HCEC 1CT (cell line): ENCODE measurements at regions not wholly inside any gene's neighbourhood (a gene's known extent, or its start where the extent isn't known, plus 50 kb on each side); places are given as distances from the start of the nearest gene placed in this dataset.

Source experiments
- DNase-seq: peaks from one replicate; pipeline ENCODE4 v3.0.0-alpha.2; 2017

DNA sequence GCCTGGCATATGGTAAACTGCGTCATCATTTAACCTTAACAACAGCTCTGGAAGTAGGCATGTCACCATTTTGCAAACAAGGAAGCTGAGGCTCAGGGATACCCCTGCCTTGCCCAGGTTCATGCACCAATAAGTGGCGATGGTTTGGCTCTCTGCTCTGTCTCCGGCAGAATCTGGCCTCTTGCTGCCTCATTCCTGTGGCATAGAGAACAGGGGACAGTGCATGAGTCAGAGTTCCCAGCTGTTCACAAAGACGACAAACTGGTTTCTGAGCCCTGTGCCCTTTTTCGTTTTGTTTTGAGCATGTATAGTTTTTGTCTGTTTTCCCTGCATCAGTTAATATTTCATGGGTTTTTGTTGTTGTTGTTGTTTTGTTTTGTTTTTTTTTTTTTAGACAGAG, 236.8 kb downstream of the OPA1 start:
- DNase-seq, result peak; percentile 7

DNA sequence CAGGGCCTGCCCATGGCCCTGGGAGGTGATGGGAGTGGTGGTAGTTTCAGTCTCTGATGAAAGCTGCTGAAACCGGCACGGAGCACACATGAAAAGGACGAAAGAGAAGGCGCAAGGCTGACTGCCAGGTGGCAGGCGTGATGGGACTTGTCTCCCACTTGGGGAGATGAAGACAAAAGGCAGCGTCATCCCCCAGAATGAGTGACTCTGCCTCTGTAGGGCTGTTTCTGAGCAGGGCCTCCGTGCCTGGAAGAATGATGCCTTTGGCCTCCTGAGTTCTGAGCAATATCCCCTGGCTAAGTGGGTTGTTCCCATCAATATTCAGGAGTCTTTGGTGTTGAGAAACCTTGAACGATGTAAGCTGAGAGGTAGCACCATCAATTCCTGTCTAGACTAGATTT, 237.8 kb downstream of the OPA1 start:
- DNase-seq, result no peak

DNA sequence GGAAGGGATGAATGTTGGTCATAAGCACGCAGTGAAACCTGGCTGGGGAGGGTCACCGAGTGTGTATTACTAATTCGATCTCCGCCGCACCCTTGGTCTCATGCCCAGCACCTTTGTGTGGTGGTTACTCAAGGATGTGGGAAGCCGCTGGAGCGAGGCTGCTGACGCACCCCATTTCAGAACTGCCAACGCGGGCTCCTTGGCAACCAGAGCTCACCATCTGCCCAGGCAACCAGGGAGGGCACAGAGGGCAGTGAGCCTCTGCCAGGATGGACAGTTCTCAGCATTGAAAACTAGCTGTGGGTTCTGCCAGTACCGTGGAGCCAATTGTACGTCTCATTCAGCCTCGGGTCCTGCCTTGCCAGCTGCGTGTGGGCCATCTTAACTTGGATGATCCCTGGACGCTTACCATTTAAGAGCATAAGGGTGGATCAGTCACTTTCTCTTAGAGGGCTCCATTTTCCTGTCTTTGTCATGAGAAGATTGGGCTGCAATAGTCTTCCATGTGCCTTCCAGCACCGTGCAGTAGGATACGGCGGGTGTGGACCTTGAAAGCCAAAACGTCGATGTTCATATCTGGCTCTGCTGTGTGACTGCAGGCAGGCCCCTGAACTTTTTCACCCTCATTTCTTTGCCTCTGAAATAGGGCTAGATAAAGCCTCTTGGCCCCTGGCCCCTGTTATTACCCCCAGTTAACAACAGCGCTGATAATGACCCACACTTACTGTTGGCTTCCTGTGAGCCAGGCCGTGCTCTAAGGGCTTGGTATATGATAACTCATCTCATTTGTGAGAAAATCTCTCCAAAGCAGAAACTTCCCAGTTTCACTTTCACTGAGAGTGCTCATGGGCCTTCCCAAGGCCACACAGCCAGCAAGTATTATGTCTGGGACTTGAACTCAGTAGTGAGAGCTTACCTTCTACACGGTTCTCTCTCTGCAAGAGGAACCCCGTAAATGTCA, 238.8 kb downstream of the OPA1 start:
- no peak for DNase-seq

DNA sequence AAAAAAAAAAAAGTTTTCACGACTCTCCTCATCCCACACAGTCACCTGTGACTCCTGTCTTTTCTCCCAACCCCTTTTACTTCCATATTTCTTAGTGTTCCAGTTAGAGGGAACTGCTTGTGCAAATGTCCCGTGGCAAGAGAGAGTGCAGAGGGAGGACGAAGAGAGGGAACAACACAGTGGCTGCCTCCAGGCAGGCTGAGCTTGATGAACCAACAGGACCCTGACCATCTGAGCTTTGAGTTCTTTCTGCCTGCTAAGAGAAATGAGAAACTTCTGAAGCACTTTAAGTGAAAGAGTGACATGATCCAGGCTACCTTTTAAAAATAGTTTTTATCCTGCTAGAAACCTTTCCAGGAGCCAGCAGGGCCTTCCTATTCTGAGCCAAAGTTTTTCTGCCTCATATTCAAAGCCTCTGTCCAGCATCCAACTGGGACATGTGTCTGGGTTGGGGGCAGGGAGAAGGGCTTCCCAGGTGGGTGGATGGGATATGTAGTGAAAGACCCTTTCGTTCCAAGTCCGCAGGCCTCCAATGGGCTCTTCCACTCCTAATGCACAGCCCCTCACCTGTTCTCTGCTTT, 239.9 kb downstream of the OPA1 start:
- DNase-seq, result no peak

DNA sequence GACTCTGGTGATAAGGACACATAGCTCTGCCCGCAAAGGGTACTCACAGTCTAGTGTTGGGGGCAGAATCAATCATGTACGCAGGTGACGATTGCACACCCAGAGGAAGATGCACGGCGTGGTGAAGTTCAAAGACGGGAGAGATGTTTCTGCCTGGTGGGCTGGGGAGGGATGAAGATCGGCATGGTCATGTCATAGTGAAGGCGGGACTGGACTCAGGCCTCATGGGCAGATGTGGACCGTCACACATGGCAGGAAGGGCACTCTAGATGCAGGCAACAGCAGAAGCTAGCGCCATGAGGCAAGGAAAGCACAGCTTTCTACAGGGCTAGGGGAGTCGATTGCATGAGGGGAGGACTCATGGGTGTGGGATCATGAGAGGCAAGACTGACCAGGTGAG, 240.6 kb downstream of the OPA1 start:
- DNase-seq, result no peak

DNA sequence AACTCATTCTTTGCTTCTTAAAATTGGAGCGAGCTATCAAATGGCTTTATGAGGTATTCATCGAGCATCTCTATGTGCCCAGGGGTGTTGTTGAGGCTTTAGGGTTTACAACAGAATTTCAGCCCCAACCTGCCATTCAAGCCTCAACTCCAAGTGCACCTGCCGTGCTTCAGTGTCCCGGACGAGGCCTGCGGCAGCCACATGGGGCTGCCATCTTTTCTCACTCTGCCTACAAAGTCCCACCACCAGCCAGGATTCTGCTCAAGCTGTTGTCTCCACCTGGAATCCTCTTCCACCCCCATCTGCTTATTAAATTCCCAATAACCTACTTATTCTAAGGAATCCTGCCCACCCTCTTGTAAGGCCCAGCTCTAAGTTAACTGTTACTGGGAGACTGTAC, 242.4 kb downstream of the OPA1 start:
- DNase-seq, result no peak

DNA sequence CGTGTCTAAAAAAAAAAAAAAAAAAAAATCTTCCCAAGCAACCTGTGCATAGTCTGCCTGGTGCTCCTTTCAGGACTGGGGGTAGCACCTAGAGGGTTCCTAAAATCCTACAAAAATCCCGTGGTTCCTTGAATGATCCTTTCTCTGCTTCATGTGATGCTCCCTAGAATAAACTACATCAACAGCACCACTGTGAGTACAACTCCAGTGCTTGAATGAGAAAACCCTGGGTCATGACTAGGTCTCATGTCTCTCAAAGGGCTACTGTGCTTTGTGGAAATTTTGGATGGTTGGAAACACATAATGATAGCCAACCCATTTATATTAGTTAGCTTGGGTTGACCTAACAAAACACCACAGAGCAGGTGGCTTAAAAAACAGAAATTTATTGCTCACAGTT, 243.5 kb downstream of the OPA1 start:
- no peak for DNase-seq

DNA sequence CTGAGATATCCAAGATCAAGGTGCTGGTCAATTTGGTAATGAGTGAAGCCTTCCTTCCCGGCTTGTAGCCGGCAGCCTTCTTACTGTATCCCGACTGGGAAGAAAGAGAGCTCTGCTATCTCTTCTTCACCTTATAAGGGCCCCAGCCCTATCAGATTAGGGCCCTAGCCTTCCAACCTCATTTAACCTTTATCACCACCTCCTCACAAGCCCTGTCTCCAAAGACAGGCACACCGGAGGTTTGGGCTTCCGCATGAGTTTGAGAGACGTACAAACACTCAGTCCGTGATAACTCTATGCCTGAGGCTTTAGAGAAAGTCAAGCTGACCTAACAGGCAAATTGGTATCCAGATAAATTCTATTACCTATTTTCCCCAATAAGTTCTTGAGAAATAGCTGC, 243.9 kb downstream of the OPA1 start:
- no peak for DNase-seq

DNA sequence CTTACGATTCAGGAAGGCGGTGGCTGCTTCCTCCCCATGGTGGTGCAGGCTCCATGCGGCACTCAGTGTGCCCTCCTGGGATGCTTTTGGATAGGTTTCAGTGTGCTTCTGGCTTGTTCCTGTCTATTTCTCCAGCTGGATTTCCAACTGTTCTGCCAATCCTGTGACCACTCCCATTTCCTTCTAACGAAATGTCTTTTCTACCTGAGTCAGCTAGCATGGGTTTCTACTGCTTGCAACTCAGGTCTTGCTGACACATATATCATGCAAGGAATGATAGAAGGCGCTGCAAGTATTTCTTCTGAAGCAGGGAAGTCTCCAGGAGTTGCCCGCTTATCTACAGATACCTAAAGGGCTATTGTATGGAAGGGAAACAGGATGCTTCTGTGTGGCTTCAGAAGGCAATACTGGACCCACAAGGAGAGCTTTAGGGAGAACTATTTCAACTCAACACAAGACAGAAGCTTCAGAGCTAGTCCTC, 244.4 kb downstream of the OPA1 start:
- no peak for DNase-seq

DNA sequence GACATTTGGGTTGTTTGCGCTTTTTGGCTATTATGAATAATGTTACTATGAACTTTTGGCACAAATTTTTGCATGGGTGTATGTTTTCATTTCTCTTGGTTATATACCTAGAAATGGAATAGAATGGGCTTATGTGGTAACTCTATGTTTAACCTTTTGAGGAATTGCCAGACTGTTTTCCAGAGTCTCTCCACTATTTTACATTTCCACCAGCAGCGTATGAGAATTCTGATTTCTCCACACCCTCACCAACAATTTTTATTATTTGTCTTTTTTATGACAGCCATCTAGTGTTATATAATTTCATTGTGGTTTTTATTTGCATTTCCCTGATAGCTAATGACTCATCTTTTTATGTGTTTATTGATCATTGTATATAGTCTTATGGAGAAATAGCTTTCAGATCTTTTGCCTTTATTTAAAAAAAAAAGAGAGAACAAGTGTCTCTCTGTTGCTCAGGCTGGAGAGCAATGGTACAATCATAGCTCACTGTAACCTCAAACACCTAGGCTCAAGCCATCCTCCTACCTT, 247.2 kb downstream of the OPA1 start:
- no peak for DNase-seq

DNA sequence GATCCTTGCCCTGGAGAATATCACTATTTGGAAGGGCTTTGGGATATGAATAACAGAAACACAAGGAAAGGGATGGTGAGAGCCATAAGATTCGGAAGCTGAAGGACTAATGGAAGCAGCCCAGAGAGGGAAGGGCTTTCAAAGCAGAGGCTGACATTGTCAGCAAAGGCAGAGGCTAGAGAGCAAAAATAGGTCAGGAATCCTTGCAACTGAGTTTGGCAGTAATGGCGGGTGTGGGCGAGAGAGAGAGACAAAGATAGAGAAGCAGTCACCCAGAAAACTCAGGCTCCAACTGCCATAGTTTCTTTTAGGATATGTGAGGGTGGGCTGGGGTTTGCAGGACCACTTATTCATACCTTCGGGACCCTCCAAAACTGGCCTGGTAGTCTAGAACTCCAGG, 248.6 kb downstream of the OPA1 start:
- no peak for DNase-seq

DNA sequence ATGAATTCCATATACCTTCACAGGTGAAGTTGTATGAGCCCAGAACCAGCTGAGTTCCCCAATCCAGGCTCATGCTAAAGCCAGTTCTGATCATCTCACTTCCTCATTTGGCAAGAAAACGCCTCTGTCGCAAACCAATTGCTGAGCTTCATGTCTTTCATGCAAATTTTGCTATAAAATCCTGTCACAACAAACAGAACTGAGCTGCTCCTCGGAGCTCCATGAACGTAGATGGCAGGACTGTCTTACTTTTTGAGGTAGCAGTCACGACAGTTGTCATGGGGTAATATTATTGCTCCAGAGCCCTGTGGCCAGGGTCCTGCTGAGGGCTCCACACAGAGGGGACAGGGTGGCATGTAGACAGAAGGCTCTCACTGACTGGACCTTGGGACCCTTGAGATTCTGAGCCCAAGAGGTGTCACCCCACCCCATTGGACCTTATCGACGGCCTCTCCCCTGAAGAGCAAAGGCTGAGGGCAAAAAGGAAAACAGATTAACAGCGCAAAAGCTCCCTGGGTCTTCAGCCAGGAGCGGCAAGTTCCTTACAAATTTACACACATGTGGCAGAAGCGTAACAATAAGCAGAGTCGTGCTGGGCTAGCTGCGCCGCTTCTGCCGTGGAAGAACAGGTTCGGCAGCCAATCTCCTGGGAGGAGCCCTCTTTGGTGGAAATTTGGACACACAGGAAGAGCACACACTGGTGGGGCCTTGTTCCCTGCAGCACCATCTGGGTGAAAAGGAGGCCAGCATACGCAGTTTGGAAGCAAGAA, 249.2 kb downstream of the OPA1 start:
- DNase-seq, result no peak

DNA sequence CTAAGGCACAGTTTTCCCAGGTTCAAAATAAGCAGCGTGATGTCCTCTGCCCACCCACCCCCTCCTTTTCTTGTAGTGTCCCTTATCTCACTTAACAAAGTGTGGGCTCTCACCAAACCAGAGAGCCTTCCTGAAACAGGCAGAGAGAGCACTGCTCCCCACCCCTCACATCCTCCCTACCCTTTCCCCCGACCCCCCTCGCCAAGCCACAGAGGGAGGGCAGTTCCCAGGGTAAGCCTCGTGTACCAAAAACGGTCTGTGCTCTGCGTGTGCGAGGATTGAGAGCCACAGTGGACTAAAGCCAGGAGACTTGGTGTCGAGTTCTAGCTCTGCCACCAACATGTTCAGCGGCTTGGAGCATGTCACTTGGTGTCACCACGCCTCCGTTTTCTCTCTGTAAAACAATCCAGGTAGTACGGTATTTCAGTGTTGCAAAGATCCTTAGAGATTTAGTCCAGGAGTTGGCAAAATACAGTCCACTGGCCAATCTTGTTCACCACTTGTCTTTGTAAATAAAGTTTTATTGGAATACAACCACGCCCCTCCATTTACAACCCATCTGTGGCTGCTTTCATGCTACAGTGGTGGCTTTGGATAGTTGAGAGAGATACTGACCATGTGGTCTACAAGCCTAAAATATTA, 249.9 kb downstream of the OPA1 start:
- no peak for DNase-seq

DNA sequence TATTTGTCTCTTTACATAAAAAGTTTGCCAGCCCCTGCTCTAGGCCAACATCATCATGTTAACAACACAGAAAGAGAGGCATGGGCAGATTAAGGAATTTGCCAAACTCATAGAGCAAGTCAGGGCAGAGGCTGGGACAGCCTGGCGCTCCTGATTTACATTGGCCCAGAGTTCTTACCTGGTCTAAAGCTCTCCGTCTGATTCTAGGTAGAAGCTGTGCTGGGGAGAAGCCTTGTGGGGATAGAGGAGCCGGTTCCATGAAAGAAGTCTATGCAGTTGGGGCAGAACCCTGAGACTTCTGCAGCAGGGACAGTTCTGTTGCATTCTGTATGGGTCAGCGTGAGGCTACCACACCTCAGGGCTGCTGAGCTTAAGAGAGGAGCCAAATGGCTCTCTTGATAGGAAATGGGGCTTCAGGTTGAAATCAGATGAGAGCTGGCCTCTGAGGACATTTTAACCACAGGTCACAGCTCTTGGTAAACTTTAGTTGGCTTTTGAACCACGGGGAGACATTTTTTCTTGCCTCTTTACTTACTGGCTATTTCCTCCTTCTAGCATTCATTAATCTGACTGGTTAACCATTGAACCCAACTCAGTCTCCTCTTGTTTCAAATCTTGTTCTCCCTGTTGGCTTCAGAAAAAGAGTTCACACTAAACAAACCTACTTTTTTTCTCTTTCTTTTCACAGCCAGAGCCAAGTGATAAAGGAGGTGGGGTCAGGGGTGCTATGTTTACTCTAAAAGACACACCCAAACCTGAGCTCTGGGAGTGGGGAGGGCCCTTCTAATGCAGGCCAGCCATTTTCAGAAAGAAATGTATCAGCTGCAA, 250.7 kb downstream of the OPA1 start:
- no peak for DNase-seq

DNA sequence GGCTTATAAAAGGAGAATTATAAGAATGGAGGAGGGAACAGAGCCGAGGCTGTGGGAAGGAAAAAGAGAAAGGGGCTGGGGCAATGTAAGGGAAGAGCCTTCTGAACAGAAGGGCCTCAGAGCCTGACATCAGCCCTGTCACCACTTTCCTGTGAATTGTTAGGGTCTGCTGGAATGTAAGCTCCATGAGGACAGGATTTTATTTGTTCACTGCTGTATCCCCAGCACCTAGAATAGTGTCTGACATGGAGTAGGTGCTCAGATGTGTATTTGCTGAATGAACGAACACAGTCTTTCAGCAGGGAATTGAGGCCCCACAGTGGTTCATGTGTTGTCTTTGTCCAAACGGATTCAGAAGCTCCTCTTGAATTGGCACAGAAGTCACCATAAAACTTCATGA, 251.5 kb downstream of the OPA1 start:
- DNase-seq, result no peak

DNA sequence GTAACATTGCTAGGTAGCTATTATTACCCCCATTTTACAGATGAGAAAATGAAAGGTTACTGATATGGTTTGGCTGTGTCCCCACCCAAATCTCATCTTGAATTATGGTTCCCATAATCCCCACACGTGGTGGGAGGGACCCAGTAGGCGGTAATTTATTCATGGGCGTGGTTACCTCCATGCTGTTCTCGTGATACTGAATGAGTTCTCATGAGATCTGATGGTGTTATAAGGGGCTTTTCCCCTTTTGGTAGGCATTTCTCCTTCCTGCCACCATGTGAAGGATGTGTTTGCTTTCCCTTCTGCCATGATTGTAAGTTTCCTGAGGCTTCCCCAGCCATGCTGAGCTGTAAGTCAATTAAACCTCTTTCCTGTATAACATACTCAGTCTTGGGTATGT, 252.1 kb downstream of the OPA1 start:
- no peak for DNase-seq

DNA sequence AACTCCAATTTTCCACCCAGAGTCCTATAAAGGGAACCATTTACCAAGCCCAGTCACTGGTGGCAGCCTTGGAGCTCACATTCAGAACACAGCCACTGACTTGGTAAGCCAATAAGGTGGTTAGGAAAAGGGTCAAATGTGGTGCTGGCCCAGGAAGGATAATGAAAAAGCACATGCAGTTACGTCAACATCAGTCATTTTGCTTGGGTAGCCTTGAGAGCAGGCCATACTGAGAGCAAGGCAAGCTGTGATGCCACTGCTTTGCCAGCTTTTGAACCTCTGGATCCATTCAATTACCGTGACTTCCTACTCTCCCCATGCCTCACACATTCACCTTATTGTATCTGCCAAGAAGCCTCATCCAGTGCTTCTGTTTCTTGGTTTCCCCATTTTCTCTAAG, 253.6 kb downstream of the OPA1 start:
- no peak for DNase-seq

DNA sequence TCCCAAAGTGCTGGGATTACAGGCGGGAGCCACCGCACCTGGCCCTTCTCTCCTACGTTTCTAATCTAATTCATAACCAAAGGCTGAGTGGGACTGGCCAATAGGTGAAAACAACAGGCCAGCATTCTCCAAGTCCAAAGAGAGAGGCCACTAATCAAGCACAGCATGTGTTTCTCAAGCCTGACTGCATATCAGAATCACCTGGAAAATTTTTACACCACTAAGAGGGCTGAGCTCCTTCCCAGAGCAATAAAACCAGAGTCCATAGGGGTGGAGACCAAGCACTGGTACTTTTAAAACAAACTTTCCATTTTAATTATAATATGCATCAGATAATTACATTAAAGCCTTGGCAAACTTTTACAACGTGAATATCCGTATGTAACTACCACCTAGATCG, 254.4 kb downstream of the OPA1 start:
- DNase-seq, result no peak

DNA sequence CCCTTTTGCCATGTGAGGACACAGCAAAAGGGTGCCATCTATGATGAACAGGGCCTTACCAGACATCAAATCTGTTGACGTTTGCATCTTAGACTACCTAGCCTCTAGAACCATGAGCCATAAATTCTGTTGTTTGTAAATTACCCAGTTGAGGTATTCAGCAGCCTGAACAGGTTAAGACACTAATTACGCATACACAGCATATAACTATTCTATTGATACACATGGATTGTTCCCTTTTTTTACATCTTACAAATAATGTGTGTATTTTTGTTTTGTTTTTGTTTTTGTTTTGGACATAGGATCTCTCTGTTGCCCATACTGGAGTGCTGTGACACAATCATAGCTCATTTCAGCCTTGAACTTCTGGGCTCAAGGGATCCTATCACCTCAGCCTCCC, 255.5 kb downstream of the OPA1 start:
- DNase-seq, result no peak

DNA sequence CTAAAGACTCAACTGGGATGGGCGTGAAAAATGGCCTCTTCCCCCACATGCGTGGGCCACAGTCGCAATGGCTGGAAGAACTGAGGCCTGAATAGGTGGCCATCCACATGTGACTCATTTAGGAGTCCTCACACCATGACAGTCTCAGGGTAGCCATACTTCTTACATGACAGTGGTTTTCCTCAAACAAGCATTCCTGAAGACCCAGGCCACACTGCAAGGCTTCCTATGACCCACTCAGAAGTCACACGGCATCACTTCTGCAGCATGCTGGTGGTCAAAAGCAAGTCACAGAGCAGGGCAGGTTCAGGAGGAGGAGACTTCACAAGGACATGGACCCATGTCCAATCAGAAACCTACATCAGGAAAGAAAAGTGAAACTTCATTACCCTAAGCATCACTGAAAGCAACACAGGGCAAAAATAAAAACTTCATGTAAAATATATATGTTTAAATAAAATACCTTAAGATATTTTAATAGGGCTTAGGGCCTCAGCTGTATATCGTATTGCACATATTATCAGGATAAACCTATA, 257.1 kb downstream of the OPA1 start:
- no peak for DNase-seq

DNA sequence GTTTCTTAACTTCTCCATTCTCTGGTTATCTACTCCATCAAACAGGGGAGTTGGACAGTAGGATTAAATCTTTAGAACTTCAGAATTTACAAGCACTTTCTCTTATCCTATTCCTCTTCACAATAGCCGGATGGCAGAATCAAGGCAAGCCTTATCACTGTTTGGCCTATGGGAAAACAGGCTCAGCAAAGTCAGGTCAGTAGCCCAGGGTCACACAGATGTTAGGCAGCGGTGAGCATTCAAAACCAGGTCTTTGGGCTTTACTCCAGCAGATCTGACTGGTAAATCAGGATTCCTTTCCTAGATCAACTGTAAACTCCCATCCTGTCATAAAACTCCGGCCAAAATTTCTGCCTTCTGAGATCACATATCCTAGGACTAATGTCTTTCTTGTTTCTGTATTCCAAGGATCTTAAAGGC, 258.4 kb downstream of the OPA1 start:
- no peak for DNase-seq
